ENCODE measurements at regions not wholly inside any gene's neighbourhood (a gene's known extent, or its start where the extent isn't known, plus 50 kb on each side); places are given as distances from the start of the nearest gene placed in this dataset.

DNA sequence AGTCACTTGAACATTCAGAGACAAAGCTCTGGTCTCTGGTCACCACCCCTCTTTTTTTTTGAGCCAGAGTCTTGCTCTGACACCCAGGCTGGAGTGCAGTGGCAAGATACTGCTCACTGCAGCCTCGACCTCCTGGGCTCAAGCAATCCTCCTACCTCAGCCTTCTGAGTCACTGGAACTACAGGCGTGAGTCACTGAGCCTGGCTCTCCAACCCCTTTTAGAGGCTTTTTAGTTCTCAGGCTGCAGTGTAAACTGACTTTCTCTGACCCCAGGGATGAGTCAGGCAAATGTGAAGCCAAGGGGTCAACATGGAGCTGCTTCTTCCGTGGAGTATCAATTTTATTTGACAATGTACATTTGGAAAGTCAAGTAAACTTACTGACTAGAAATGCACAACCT is 229.2 kb downstream of the PTTG2 start:
- ATAC-seq (ENCODE audit: insufficient number of reproducible peaks, low FRiP score, low read depth) (peak; percentile 74), DNase-seq (ENCODE audit: low spot score) (peak; percentile 29)
- Histone ChIP-seq H3K4me3 (no peak overlapping the region), H3K27ac (peak overlapping the region; percentile 82 to 92), H3K4me1 (ENCODE audit: control insufficient read depth in 1 of 2, low read depth in 2 of 2) (peaks cover 27 to 59% of the 10 kb centered on the region in 2 donors), H3K36me3 (no peaks in the 10 kb centered on the region), H3K9me3 (no peaks in the 10 kb centered on the region), H3K27me3 (replicated peaks; ENCODE audit: insufficient read depth) (no peaks in the 10 kb centered on the region)
- TF ChIP-seq, protein P1, sequence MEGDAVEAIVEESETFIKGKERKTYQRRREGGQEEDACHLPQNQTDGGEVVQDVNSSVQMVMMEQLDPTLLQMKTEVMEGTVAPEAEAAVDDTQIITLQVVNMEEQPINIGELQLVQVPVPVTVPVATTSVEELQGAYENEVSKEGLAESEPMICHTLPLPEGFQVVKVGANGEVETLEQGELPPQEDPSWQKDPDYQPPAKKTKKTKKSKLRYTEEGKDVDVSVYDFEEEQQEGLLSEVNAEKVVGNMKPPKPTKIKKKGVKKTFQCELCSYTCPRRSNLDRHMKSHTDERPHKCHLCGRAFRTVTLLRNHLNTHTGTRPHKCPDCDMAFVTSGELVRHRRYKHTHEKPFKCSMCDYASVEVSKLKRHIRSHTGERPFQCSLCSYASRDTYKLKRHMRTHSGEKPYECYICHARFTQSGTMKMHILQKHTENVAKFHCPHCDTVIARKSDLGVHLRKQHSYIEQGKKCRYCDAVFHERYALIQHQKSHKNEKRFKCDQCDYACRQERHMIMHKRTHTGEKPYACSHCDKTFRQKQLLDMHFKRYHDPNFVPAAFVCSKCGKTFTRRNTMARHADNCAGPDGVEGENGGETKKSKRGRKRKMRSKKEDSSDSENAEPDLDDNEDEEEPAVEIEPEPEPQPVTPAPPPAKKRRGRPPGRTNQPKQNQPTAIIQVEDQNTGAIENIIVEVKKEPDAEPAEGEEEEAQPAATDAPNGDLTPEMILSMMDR (IDR thresholded peaks at IDR 0.05), result no peak

DNA sequence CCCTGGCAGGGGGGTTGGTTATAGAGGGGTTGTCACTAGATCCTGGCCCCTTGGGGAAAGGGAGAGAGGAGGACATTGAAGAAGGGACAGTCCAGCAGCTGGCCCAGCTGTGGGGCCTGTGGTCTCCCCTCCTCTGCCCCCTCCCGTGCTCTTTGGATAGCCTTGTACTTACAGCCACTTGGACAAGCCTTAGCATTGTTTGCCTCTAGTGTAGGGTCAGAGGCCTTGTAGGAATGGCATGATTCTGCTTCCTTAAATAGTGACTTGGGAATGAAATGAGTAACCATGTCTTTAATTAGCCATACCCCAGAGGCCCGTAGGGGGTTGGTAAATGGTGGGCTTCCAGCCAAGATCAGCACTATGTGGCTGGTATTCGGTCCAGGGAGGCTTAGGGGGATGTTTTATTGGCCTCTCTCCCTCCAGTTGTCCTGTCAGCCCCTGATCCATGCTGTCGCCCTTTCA is 230.6 kb downstream of the PTTG2 start:
- Histone ChIP-seq H3K4me3 (peak overlapping the region; percentile 8), H3K9me3 (no peaks in the 10 kb centered on the region), H3K27ac (peak overlapping the region; percentile 82 to 92), H3K36me3 (no peaks in the 10 kb centered on the region), H3K4me1 (ENCODE audit: control insufficient read depth in 1 of 2, low read depth in 2 of 2) (peaks cover 27 to 59% of the 10 kb centered on the region in 2 donors), H3K27me3 (replicated peaks; ENCODE audit: insufficient read depth) (no peaks in the 10 kb centered on the region)
- ATAC-seq (ENCODE audit: insufficient number of reproducible peaks, low FRiP score, low read depth) (peak; percentile 85), DNase-seq (ENCODE audit: low spot score) (peak; percentile 40)
- TF ChIP-seq, protein P1 (IDR thresholded peaks at IDR 0.05), result no peak

DNA sequence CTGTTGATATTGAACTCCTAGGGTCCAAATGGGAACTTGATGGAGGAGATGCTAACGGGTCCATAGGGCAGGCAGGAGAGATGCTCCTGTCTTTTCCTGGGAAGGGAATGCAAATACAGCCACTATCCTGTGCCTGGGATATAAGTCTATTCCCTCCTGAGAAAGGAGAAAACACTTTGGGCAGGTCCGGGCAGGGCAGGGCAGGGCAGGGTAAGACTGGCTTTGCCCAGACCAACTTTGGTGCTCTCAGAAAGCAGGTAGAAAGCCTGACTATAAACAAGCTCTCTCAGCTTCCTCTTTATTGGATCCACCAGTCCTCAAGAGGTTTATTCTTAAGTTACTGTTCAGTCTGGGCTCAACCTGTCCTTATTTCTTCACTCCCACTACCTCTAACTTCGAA is 232.3 kb downstream of the PTTG2 start:
- Histone ChIP-seq H3K27me3 (replicated peaks; ENCODE audit: insufficient read depth) (no peaks in the 10 kb centered on the region), H3K4me3 (no peak overlapping the region), H3K4me1 (ENCODE audit: control insufficient read depth in 1 of 2, low read depth in 2 of 2) (peaks cover 27 to 59% of the 10 kb centered on the region in 2 donors), H3K36me3 (no peaks in the 10 kb centered on the region), H3K9me3 (no peaks in the 10 kb centered on the region), H3K27ac (peak overlapping the region; percentile 82 to 92)
- DNase-seq (ENCODE audit: low spot score), result no peak
- ATAC-seq (ENCODE audit: insufficient number of reproducible peaks, low FRiP score, low read depth), result no peak
- TF ChIP-seq, protein P1 (IDR thresholded peaks at IDR 0.05), result no peak

DNA sequence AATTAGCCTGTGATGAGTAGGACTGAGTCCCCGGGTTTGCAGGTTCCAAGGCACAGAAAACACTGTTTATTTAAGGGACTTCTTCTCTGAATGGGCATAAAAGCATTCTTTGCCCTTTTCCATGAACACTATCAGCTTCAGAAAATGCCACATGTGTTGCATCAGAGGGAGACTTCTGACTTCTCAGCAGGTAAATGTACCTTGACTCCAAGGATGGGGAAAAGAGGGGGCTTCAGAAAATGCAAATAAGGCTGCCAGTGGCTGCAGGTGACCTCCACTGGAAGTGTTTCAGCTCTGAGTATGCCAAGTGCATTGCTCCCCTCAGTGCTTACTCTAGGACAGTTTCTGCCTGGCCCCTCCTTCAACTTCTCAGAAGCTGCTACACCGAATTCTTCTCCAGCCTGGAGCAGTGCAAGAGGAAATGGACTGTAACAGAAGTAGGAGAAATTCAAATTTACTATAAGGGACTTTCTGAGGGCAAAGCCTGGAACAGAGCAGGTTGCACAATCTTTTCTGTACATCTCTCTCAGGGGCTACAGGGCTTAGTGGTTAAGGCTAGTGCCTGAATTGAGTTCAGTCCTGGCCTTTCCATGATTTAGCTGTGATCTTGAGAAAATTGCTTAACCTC is 233.2 kb downstream of the PTTG2 start:
- Histone ChIP-seq H3K4me3 (no peak overlapping the region), H3K36me3 (no peaks in the 10 kb centered on the region), H3K9me3 (no peaks in the 10 kb centered on the region), H3K4me1 (ENCODE audit: control insufficient read depth in 1 of 2, low read depth in 2 of 2) (peaks cover 27 to 55% of the 10 kb centered on the region in 2 donors), H3K27ac (no peak overlapping the region), H3K27me3 (replicated peaks; ENCODE audit: insufficient read depth) (no peaks in the 10 kb centered on the region)
- ATAC-seq (ENCODE audit: insufficient number of reproducible peaks, low FRiP score, low read depth) (no peak), DNase-seq (ENCODE audit: low spot score) (no peak)
- TF ChIP-seq, protein P1 (IDR thresholded peaks at IDR 0.05), result no peak

DNA sequence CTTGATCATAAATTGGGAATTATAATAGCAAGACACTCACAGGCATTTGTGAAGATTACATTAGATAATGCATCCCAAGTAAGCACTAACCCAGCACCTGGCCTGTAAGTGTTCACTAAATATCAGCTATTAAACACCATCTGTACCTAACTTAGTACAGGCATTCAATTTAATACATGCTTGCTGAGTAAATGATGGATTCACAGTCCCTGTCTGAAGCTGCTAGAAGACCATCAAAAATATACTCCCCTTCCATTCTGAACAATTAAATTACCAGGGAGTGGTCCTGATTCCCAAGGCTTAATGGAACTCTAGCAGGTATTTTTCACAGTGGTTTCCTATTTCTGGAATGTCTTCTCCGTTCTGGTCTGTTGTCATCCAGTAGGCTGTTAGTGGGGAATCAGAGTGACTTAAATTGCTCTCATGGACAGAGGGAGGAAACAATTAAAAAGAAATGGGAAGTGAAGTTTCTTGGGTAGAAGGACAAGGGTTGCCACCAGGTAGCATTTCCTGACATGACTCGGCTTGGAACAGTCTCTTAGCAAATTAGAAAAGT is 233.9 kb downstream of the PTTG2 start:
- H3K27me3 ChIP-seq (replicated peaks; ENCODE audit: insufficient read depth), result no peaks in the 10 kb centered on the region
- peaks cover 26 to 48% of the 10 kb centered on the region in 2 donors for H3K4me1 ChIP-seq (ENCODE audit: control insufficient read depth in 1 of 2, low read depth in 2 of 2)
- TF ChIP-seq, protein P1 (IDR thresholded peaks at IDR 0.05), result no peak
- no peaks in the 10 kb centered on the region for H3K36me3 ChIP-seq
- ATAC-seq (ENCODE audit: insufficient number of reproducible peaks, low FRiP score, low read depth) (no peak), DNase-seq (ENCODE audit: low spot score) (no peak)
- no peaks in the 10 kb centered on the region for H3K9me3 ChIP-seq
- no peak overlapping the region for H3K27ac ChIP-seq
- no peak overlapping the region for H3K4me3 ChIP-seq
